GM18498 (cell line): ENCODE measurements at regions not wholly inside any gene's neighbourhood (a gene's known extent, or its start where the extent isn't known, plus 50 kb on each side); places are given as distances from the start of the nearest gene placed in this dataset.

Source experiments
- ATAC-seq: cut with Tn5 transposase; IDR thresholded peaks from one replicate; pipeline ENCODE4 v1.9.1; 2021; ENCODE audit warnings: mild to moderate bottlenecking, moderate library complexity; ENCODE audit not compliant: unreplicated experiment

- no peak for ATAC-seq
Observed at GRCh38 chr13:73599232-73600128, 534.7 kb downstream of the KLF12 start.

- ATAC-seq, result no peak
Observed at GRCh38 chr13:73598020-73598712, 536.0 kb downstream of the KLF12 start.

GRCh38 chr13:73596382-73596781, 537.6 kb downstream of the KLF5 start:
- no peak for ATAC-seq

GRCh38 chr13:73593199-73593765, 534.5 kb downstream of the KLF5 start:
- ATAC-seq, result no peak

GRCh38 chr13:73591861-73592260, 533.1 kb downstream of the KLF5 start:
- no peak for ATAC-seq

- no peak for ATAC-seq
Observed at GRCh38 chr13:73590795-73591194, 532.0 kb downstream of the KLF5 start.

GRCh38 chr13:73585236-73585635, 526.4 kb downstream of the KLF5 start:
- ATAC-seq, result no peak

- ATAC-seq, result no peak
Observed at GRCh38 chr13:73583331-73583730, 524.5 kb downstream of the KLF5 start.

GRCh38 chr13:73580513-73581267, 521.9 kb downstream of the KLF5 start:
- no peak for ATAC-seq

- ATAC-seq, result no peak
Observed at GRCh38 chr13:73579574-73580274, 520.9 kb downstream of the KLF5 start.

- no peak for ATAC-seq
Observed at GRCh38 chr13:73578251-73578875, 519.6 kb downstream of the KLF5 start.

- ATAC-seq, result no peak
Observed at GRCh38 chr13:73576291-73576690, 517.5 kb downstream of the KLF5 start.

- no peak for ATAC-seq
Observed at GRCh38 chr13:73572824-73573223, 514.0 kb downstream of the KLF5 start.

GRCh38 chr13:73571376-73571775, 512.6 kb downstream of the KLF5 start:
- no peak for ATAC-seq

- no peak for ATAC-seq
Observed at GRCh38 chr13:73556902-73557301, 498.1 kb downstream of the KLF5 start.

- ATAC-seq, result no peak
Observed at GRCh38 chr13:73556128-73556527, 497.3 kb downstream of the KLF5 start.

GRCh38 chr13:73551736-73552135, 492.9 kb downstream of the KLF5 start:
- no peak for ATAC-seq

GRCh38 chr13:73549717-73550116, 490.9 kb downstream of the KLF5 start:
- no peak for ATAC-seq

- ATAC-seq, result no peak
Observed at GRCh38 chr13:73548449-73548848, 489.6 kb downstream of the KLF5 start.

- no peak for ATAC-seq
Observed at GRCh38 chr13:73547239-73547638, 488.4 kb downstream of the KLF5 start.
